Mesothelial cell of epicardium (in vitro differentiated cells): ENCODE measurements at regions not wholly inside any gene's neighbourhood (a gene's known extent, or its start where the extent isn't known, plus 50 kb on each side); places are given as distances from the start of the nearest gene placed in this dataset.

Source experiments
- DNase-seq, 2 experiments: peaks; one replicate each; pipeline ENCODE4 v3.0.0; 2021; ENCODE audit warnings: low spot score in 2 of 2; ENCODE audit not compliant: unreplicated experiment in 2 of 2
- H3K27ac Mint-ChIP-seq: 2 replicates; pipeline ENCODE4 v1.8.0; 2021; ENCODE audit warnings: mixed read lengths
- H3K27me3 Mint-ChIP-seq: 2 replicates; pipeline ENCODE4 v1.8.0; 2021; ENCODE audit warnings: low read depth, mixed read lengths
- H3K36me3 Mint-ChIP-seq: 2 replicates; pipeline ENCODE4 v1.8.0; 2021; ENCODE audit warnings: mixed read lengths
- H3K4me1 Mint-ChIP-seq: 2 replicates; pipeline ENCODE4 v1.8.0; 2021; ENCODE audit warnings: mixed read lengths
- H3K4me3 Mint-ChIP-seq: 2 replicates; pipeline ENCODE4 v1.8.0; 2021; ENCODE audit warnings: mild to moderate bottlenecking, moderate library complexity, mixed read lengths
- H3K9me3 Mint-ChIP-seq: 2 replicates; pipeline ENCODE4 v1.8.0; 2021; ENCODE audit warnings: mixed read lengths
- CTCF ChIP-seq: fragments of 200-600 bp; sonication (generic); IDR thresholded peaks from one replicate; pipeline ENCODE4 v1.5.0; 2021; ENCODE audit warnings: antibody characterized with exemption; ENCODE audit not compliant: unreplicated experiment

DNA sequence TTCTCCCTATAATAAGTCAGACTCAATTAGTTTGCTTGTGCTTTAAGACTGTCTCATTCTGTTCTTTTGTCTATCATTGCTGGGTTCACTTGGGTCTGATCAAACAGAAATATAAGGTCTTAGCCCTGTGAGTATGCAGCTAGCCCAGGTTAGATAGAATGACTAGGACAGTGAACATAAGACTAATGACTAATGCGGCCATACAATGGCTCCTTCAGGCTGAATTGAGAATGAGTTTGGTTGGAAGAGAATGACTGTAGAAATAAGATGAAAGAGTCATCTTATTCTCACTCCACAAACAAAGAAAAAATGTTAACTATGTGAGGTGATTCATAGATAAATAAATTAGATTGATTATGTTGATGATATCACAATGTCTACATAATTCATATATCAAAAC lies 50.1 kb upstream of the OBI1 start:
- no peaks in the 10 kb centered on the region for H3K36me3 Mint-ChIP-seq
- no peak overlapping the region for H3K4me3 Mint-ChIP-seq
- no peaks in the 10 kb centered on the region for H3K27me3 Mint-ChIP-seq
- peaks cover 5% of the 10 kb centered on the region for H3K4me1 Mint-ChIP-seq
- H3K9me3 Mint-ChIP-seq, result no peaks in the 10 kb centered on the region
- H3K27ac Mint-ChIP-seq, result no peak overlapping the region
- TF ChIP-seq CTCF, result no peak
- no peak for DNase-seq
